COLO668 (cell line): ENCODE measurements at regions not wholly inside any gene's neighbourhood (a gene's known extent, or its start where the extent isn't known, plus 50 kb on each side); places are given as distances from the start of the nearest gene placed in this dataset.
"Not testable (repeated sequence)": the region's sequence is repeated elsewhere in the genome, so short reads cannot be mapped to it uniquely, and the experiment has no call there.

Experiments
- DNase-seq: peaks from one replicate; lab custom pipeline; 2025; ENCODE audit not compliant: unreplicated experiment; lab: John Stamatoyannopoulos, UW

DNA sequence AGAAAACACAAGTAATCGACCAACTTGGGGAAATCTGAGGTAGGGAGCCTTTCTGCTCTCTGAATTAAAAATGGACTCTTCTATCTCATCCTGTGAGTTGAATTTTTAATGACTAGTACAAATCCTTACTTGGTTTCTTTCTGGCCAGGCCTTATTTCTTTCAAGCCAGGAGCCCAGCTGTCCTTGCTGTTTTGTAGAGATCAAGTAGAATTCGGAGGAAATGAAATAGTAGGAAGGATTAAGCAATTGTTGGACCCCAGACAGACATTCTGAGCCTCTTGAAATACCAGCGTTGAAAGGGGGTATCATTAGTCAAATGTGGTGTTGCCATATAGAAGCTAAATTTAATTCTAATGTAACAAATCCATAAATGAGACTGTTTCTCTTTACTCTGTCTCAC lies 53.7 kb upstream of the SMIM15 start:
- DNase-seq, result no peak

DNA sequence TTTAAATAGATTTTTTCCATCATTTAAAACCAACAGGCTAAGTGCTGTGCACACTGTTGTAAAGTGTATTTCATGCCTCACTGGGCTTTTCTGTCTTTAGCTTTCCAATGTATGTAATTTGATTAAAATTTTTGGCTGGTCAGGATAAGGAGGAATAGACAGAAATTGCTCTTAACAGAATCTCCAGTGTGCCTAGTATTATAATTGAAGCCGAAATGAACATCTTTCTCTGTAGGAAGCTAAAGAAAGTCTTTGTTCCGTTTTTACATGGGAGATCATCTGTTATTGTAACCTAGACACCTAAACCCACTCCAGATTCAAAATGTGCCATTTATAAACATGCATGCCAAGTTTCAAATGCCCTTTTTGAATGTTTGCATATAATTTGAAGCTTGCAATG lies 54.5 kb upstream of the SMIM15 start:
- no peak for DNase-seq

DNA sequence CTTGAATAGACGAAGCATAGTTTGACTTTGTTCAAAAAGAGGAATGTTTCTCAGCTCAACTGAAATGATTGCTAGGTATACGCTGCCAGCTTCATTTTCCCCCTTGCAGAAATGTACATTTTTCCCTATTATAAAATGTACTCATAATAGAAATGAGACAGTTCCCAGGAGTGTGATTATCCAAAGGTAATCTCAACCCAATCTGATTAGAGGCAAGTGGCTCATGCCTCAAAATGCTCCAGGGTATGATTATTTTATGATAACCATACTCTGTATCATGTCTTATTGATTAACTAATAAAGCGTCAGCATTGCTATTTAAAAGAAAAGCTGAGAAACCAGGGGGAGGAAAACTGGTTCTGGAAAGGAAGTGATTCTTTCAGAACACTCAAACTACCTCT lies 54.9 kb upstream of the SMIM15 start:
- DNase-seq, result no peak

DNA sequence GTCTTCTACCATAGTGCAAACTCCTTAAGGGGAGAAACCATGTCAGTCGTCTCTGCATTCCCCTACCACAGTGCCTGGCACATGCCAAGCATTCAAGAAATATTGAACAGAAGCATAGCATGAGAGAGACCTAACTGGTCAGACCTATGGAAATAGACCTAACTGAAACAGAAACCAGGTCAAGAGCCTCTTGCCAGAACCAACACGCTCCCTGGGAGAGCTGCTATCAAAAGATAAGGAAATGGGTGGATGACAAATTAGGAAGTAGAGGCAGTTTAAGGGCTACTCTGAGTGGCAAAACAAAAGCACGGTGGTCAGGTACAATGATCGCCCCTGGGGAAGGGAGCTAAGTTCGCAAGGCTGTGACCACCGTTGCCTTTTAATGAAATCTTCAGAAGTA lies 66.0 kb upstream of the SMIM15 start:
- DNase-seq, result no peak

DNA sequence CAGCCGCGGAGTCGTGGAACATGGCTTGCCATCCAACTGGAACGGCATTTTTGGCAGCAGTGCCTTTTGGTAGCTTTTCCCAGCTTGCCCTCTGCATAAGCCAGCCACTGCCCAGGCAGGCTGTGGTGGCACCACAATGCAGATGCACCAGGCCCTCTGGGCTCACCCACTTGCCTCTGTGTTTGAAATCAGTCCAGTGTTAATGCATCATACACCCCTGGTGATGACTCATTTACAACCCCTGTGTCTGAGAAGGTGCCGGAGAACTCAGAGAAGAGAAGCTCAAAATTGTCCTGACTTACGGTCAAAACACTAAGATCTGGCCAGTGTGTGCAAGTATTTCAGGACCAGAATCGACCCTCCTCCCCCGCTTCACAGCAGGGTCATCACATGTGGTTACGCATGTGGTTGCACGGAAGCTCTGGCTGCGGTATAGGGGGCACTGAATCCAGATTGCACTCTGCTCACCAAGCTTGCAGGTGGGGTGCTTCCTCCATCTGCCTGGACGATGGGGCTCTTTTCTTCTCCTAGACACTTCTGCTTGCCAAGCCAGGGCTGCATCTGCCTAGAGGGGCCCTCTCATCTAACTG lies 66.5 kb upstream of the SMIM15 start:
- DNase-seq, result no peak

DNA sequence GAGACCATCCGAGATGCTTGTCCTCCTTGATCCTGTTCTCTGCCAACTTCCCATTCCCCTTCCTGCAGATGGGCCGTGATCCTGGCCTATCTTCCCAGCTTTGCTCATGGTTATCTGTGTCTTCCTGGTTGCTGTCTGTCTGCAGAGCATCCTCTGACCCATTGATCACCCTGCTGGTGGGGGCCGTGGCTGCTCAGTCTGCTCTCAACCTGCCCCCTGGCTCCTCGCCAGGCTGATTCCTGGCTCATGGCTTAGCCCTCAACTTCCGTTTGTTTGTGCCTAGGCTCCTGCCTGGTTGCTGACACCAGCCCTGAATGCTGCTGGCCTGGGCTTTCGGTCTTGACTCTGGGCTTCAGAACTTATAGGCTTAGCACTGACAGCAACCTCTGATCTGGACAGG lies 67.1 kb upstream of the SMIM15 start:
- DNase-seq, result no peak

DNA sequence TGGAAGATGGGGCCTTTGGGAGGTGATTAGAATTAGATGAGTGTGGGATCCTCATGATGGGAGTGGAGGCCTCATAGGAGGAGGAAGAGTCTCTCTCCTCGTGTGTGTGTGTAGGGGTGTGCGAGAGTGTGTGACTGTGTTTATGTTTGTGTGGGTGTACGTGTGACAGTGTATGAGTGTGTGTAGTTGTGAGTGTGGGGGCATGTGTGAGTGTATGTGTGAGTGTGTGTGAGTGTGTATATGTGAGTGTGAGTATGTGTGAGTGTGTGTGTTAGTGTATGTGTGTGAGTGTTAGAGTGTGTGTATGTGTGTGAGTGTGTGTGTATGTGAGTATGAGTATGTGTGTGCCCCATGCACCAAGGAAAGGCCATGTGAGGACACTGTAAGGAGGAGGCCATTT lies 68.2 kb upstream of the SMIM15 start:
- DNase-seq, result no peak

DNA sequence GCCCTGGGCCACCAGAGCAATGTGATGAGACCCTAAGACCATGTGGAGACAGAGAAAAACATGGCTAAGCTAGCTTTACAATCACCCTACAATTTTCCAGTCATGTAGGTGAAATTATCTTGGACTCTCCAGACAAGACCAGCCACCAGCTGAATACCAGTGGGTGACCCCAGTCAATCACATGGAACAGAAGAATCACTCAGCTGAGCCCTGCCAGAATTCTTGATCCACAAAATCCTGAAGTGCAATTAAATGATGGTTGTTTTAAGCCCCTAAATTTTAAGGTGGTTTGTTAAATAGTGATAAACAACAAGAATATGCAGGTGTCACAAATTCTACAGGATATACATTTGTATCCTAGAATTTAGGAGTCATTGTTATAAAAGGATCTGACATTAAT lies 69.5 kb upstream of the SMIM15 start:
- DNase-seq, result no peak

DNA sequence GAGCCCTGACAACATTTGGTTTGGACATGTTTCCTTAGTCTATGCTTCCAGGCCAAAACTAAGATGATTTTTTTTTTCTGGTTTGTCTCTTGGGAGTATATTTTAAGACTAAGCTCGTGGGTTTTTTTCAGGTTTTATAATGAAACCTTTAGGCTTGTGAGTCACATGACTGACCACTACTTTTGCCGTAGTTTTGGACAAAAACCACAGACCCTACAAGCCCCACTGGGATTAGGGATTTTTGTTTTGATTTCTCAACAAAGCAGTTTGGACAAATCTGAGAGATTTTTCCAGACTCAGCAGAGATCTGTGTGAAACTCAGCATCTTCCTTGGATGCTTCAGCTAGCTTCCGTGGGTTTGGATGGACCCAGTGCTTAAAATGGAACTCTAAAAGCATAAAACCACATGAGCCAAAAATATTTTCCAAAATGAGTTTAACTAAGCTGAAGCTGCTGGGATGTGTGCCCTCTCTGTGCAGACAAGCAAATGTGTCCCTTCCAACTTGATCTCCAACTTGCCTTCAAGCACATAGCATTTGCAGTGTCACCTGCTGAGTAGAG lies 70.3 kb upstream of the SMIM15 start:
- DNase-seq, result no peak

DNA sequence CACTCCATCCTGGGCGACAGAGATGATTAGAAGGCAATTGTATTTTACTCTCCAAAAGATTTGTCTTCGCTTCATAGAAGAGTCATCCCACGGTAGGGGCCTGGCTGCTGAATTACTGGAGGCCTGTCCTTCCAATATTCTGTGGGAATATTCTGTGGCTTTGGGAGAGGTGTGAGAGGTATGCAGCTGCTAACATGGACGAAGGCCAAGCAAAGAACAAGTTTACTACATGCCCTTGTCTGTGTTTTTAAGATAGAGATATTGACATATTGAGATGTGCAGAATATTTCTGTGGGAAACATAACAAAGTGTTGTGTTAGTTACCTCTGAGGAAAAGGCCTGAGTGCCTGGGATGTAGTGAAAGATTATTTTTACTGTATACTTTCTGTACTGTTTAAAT lies 71.8 kb upstream of the SMIM15 start:
- no peak for DNase-seq

DNA sequence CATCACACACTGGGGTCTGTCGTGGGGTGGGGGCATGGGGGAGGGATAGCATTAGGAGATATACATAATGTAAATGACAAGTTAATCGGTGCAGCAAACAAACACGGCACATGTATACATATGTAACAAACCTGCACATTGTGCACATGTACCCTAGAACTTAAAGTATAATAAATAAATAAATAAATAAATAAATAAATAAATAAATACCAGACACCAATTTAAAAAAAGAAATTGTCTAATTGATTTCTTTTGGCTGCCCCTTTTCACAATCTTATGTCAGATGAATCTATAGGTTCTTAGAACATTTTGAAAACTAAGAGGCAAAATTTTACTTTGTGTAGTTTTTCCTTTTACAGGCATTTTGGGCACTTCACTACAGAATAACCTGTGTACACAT lies 74.4 kb upstream of the SMIM15 start:
- DNase-seq, result not testable (repeated sequence)

DNA sequence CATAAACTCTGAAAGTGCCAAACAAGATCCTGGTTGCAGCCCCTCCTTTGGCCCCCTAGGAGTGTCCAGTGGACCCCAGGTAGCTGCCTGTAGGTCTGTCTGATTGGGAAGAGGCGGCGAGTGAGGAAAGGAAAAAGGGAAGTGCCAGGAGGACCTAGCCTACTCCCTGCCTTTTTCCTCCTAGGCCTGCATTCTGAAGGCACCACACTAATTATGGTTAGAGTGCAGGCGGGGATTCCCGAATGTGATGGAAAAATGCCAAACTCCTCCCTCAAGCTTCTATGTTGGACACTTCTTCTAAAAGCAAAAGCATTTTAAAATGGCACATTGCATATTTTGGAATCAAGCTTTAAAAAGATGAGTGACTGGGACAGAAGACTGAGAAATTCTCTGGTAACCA lies 83.2 kb upstream of the SMIM15 start:
- no peak for DNase-seq

DNA sequence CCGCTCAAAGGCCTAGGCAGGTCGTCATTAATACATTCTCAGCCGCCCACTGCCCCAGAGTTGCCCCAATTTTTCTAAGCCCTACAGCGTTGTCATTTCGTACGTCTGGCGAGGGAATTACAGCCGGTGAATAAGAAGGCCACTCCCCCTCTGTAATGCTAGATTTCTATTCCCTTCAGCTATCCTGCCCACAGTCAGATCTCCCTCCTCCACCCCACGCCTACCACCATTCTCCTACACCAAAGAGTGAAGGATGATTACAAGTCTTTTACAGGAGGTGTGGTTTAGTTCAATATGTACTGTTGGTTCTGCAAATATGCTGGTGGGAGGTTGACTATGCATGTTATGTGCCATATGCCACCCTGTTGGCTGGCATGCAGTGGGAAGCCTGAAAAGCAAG lies 83.7 kb upstream of the SMIM15 start:
- no peak for DNase-seq

DNA sequence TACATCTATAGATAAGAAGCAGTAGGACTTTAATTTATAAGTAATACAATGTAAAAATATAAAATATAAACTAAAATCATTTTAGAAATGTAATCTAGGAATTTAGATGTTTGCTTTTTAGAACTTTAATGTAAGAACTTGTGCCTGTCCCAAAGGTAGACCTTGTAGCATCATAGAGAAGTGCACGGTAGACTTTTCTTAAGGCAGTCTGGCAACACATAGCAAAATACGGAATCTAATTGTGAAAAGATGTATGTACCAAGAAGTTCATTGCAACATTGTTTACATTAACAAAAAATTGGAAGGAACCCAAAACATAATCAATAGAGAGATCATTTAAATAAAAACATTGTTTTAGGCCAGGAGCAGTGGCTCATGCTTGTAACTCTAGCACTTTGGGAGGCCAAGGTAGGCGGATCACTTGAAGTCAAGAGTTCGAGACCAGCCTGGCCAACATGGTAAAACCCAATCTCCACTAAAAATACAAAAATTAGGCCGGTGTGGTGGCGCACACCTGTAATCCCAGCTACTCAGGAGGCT lies 84.6 kb upstream of the SMIM15 start:
- DNase-seq, result no peak

DNA sequence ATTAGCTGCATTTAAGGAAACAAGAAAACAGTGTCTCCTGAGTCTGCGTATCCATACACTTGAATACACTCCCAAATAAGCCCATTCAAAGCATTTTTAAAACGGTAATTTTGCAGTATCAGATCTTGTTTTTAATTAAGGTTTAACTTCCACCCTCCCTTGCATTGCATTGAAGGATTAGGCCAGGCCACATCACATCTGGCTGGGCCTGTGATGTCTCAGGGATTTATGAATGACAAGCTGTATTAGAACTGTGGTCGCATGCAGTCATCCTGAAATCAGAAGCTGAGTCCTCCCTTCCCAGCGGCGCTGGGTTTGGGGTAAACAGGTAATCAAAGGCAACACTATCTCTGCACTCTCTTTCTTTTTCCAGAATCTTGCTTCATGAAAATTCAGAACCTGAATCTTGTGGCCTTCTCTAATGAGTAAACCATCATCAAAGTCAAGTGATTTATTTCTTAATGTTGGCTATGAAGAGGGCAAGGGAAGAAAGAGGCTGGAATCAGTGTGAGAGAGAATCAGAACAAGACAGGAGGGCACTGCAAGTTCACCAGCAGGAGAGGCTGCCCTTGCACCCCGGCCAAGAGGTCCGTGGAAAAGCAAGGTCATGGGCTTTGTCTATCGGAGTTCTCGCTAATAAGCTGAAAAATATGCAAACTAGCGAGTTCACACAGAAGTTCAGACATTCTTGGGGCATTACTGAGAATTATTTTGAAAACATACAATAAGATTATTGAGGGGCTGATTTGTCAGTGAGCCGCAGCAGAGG lies 80.0 kb upstream of the ZSWIM6 start:
- DNase-seq, result no peak

DNA sequence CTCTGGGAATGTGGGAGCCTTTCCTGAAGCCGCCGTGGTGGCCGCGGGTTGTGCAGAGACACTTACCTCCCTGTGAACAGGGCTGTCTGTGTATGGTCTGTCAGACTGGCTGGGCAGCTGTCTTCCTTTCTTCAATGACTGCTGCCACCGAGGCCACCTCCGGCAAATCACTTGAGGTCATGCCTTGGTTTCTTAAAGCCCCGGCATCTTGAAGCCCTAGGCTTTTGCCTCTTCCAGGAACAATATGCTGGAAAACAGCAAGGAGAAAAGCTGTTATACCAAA lies 79.5 kb upstream of the ZSWIM6 start:
- DNase-seq, result no peak

DNA sequence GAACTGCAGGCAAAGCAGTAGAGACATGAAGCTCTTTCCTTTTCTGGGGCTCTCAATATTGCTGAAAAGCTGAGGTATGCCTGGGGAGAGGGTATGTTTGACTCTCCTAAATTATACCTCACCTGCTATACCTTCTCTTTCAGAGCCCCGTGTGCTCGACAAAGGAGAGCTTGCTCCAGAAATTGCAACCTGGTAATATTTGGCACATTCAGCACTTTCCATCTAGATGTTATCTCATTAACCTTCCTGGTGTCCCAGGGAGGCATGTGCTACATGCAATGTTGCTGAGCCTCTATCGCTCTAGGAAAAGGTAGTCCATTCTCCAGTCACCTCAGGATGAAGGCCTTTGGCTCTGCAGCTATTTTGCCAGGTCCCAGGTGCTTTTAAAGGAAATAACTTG lies 78.5 kb upstream of the ZSWIM6 start:
- no peak for DNase-seq

DNA sequence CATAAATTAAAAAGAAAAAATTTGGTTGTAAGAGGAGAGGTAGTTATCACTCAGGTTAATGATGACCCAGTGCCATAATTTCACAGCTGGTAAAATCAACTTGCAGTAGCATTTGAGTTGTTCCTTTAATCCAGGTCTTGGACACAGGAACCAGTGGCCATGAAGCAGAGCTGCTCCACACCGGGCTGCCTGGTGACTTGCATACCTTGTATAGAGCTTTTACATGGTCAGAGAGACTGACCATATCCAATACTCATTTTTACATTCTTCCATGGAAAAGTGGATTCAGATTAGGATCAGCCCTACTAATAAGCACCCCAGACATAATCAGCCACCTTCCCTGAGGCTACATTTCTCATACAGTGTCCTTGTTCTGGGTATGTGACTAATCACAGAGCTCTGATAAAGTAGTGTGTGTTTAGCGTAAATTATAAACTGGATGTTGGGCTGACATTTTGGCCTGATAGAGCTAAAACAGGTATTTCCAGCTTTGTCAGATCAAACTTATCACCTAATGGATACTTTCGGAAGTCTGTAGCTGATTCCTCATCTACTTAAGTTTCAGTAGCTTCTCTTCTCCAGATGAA lies 77.0 kb upstream of the ZSWIM6 start:
- DNase-seq, result no peak

DNA sequence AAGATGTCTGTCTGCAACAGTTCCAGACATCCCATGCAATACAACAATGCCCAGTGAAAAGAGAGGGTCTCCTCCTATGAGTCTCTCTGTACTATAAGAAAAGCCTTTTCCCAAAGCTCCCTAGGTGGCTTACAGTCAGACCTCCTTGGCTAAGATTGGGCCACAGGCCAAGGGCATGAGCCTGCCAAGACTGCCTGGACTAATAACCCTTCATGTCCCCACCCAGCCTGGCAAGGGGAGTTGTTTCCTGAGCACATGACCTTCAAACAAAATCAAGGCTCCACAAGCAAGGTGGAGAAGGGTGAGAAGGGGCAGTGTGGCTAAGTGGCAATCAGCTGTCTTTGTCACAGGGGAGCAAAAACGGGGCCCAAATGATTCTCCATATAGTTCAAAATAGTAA lies 75.6 kb upstream of the ZSWIM6 start:
- no peak for DNase-seq

DNA sequence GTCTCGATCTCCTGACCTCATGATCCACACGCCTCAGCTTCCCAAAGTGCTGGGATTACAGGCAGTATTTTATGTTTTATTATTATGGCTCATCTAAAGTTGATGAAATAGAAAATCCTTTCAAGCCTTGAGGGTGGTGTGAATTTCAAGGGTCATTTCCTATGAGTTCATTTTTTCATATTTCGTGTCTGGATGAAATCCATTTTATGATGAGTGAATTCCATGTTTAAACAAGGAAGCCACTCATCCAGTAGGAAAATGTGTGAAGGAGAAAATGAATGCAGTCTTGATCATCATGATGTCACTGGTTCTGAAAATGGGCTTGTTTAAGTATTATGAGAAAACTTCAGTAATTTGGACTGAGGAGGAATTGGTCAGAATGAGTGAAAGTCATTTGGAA lies 74.6 kb upstream of the ZSWIM6 start:
- DNase-seq, result no peak

DNA sequence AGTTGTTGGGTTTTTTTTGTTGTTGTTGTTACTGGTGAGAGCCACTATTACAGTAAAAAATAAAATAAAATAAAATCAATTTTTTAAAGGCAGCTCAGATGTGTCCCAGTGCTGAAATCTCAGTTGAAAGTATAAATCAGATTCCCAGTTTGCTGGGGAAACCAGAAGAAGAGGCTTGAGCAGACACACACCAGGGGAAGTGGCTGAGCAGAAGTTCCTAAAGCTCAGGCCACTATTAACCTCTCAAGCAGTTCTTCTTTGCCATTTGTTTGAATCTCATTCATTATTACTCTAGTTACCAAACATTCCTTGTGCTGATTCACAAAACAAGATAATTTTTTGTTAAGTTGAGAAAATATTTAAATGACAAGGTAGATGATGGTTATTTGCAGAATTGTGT lies 70.9 kb upstream of the ZSWIM6 start:
- no peak for DNase-seq

DNA sequence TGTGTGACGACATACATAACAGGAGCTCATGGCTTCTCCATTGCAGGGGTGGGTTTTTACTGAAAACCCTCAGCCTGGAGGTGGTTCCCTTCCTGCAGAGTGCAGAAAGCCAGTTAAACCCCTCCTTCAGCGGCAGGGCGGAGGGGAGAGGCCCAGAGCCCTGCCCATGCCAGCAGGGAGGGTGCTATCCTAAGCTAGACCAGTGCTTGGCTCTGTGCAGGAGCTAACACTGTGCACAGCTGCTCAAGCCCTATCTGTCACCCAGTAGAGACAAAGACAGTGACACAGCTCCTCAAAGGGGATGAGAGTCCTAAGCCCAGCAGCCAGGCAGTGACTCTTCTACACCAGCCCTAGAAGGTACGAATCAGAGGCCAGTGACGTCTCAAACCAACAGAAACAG lies 70.0 kb upstream of the ZSWIM6 start:
- no peak for DNase-seq
